A549 (cell line): ENCODE measurements at regions not wholly inside any gene's neighbourhood (a gene's known extent, or its start where the extent isn't known, plus 50 kb on each side); places are given as distances from the start of the nearest gene placed in this dataset.

Experiments
- ATAC-seq, 2 experiments: fragments of 200-7000 bp in 1 of 2; fragments of >200 bp in 1 of 2; cut with Nextera tagmentation in 1 of 2; cut with Tn5 transposase in 1 of 2; 3 replicates each; pipeline versions ENCODE4 v1.8.0 to v1.9.1; 2018 to 2020; ENCODE audit warnings: mild to moderate bottlenecking in 1 of 2, moderate library complexity in 1 of 2
- CTCF ChIA-PET: fragments of 300-600 bp; sonication (Branson Sonifier 250); formaldehyde crosslinking; extraction: SDS; loops from one replicate; lab custom pipeline; 2021; ENCODE audit warnings: antibody characterized with exemption, inconsistent platforms; lab: Yijun Ruan, JAX
- POLR2A ChIA-PET: fragments of 350-600 bp; formaldehyde crosslinking; extraction: SDS; loops from one replicate; lab custom pipeline; 2021; ENCODE audit warnings: antibody characterized with exemption, inconsistent platforms; lab: Yijun Ruan, JAX
- DNase-seq, 2 experiments: peaks; one replicate each; pipeline versions ENCODE4 v3.0.0 to v3.0.0-alpha.2; 2011 to 2016; ENCODE audit warnings: low read depth in 1 of 2, low spot score in 1 of 2
- FAIRE-seq: peaks from 2 replicates; lab custom pipeline; 2011; peaks lifted over from hg19 to GRCh38; lab: Jason Lieb, UNC
- H3K27ac ChIP-seq, 2 experiments: fragments of >200 bp; sonication (Bioruptor Twin); formaldehyde crosslinking; 3 replicates each; pipeline ENCODE4 v1.5.1; 2016 to 2017
- H3K4me1 ChIP-seq: fragments of >200 bp; sonication (Bioruptor Twin); formaldehyde crosslinking; 3 replicates; pipeline ENCODE4 v1.6.1; 2016
- H3K4me2 ChIP-seq: fragments of >200 bp; sonication (Bioruptor Twin); formaldehyde crosslinking; 3 replicates; pipeline ENCODE4 v1.6.1; 2016
- H3K4me3 ChIP-seq: fragments of >200 bp; sonication (Bioruptor Twin); formaldehyde crosslinking; 3 replicates; pipeline ENCODE4 v1.5.1; 2016
- H3K9me3 ChIP-seq: fragments of >200 bp; sonication (Bioruptor Twin); formaldehyde crosslinking; 3 replicates; pipeline ENCODE4 v1.6.1; 2016
- CBX2 ChIP-seq: fragments of 200-600 bp; sonication (generic); IDR thresholded peaks from 2 replicates; pipeline ENCODE4 v1.6.1; 2016; ENCODE audit warnings: low read depth, mild to moderate bottlenecking, borderline replicate concordance
- EHF ChIP-seq: fragments of 250-450 bp; sonication (Bioruptor Pico); IDR thresholded peaks from 2 replicates; pipeline ENCODE4 v1.5.0; 2020; ENCODE audit warnings: mild to moderate bottlenecking
- GATA3 ChIP-seq: IDR thresholded peaks from 2 replicates; pipeline ENCODE4 v1.6.1; 2012; ENCODE audit warnings: borderline replicate concordance
- HEYL ChIP-seq: fragments of 250-450 bp; sonication (Bioruptor Pico); IDR thresholded peaks from 2 replicates; pipeline ENCODE4 v1.8.0; 2021; ENCODE audit warnings: mild to moderate bottlenecking, moderate library complexity
- NPAS2 ChIP-seq: fragments of 250-450 bp; sonication (Bioruptor Pico); IDR thresholded peaks from 2 replicates; pipeline ENCODE4 v1.8.0; 2022; ENCODE audit warnings: mild to moderate bottlenecking, moderate library complexity, borderline replicate concordance
- POLR2A ChIP-seq: IDR thresholded peaks from 2 replicates; pipeline ENCODE4 v1.6.1; 2012; ENCODE audit warnings: mild to moderate bottlenecking, low read length
- POLR2AphosphoS2 ChIP-seq: conservative IDR thresholded peaks from 2 replicates; pipeline ENCODE4 v1.6.1; 2012; ENCODE audit warnings: low read length, improper control_type of control experiment, inconsistent platforms
- SMC3 ChIP-seq: fragments of >200 bp; sonication (Bioruptor Twin); formaldehyde crosslinking; IDR thresholded peaks from 3 replicates; pipeline ENCODE4 v1.6.1; 2018; ENCODE audit warnings: inconsistent platforms
- ZC3H11A ChIP-seq: fragments of 450-650 bp; IDR thresholded peaks from 2 replicates; pipeline ENCODE4 v1.6.1; 2014; ENCODE audit warnings: antibody characterized with exemption, mild to moderate bottlenecking
- ZSCAN20 ChIP-seq: fragments of 250-450 bp; sonication (Bioruptor Pico); IDR thresholded peaks from 2 replicates; pipeline ENCODE4 v1.8.0; 2022; ENCODE audit warnings: mild to moderate bottlenecking, moderate library complexity
- WGBS: methylation state at CpG from one replicate; pipeline ENCODE4 v1.1.6; 2017; ENCODE audit errors: missing lambda C conversion rate; 5-methylcytosine and 5-hydroxymethylcytosine counted together
- TF ChIP-seq, protein P1 (sequence below): IDR thresholded peaks from 2 replicates; pipeline ENCODE4 v1.6.1; 2012
- TF ChIP-seq, protein P2 (sequence below): fragments of >200 bp; sonication (Bioruptor Twin); formaldehyde crosslinking; IDR thresholded peaks from 2 replicates; pipeline ENCODE4 v1.6.1; 2016
- TF ChIP-seq, protein P3 (sequence below): fragments of >200 bp; sonication (Bioruptor Twin); formaldehyde crosslinking; IDR thresholded peaks from 3 replicates; pipeline ENCODE4 v1.6.1; 2016
- TF ChIP-seq, protein P4 (sequence below): fragments of 450-650 bp; IDR thresholded peaks from 2 replicates; pipeline ENCODE4 v1.6.1; 2014; ENCODE audit warnings: antibody characterized with exemption
- TF ChIP-seq, protein P5 (sequence below): fragments of >200 bp; sonication (Bioruptor Twin); formaldehyde crosslinking; IDR thresholded peaks from 3 replicates; pipeline ENCODE4 v1.5.1; 2016

DNA sequence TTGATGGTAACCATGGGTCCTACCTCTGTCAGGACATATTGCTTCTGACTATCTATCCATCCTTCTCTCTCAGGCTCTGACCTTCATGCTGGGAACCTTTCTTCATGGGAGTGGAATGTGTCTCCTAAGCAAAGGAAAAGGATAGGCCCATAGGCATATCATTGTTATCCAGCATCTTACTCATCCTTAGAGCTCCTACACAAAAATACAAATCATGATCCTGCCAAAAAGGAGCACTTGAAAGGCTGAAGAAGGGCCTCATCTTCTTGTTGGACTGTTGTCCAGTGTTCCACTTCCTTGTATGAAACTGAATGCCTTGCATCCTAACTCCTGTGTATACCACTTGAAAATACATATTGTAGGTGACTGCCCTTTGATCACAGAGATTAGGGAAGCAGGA is 96.1 kb upstream of the SOX2 start:
- DNase-seq: no peak
- POLR2A ChIA-PET: no interaction called here
- Histone ChIP-seq H3K4me1 (no peaks in the 10 kb centered on the region), H3K4me2 (no peak overlapping the region), H3K4me3 (no peak overlapping the region), H3K9me3 (no peaks in the 10 kb centered on the region), H3K27ac (no peak overlapping the region)
- no peak for ATAC-seq
- no peak for TF ChIP-seq GATA3
- TF ChIP-seq ZSCAN20 (CRISPR knock-in tag): no peak
- TF ChIP-seq ZC3H11A: no peak
- TF ChIP-seq, protein P1, sequence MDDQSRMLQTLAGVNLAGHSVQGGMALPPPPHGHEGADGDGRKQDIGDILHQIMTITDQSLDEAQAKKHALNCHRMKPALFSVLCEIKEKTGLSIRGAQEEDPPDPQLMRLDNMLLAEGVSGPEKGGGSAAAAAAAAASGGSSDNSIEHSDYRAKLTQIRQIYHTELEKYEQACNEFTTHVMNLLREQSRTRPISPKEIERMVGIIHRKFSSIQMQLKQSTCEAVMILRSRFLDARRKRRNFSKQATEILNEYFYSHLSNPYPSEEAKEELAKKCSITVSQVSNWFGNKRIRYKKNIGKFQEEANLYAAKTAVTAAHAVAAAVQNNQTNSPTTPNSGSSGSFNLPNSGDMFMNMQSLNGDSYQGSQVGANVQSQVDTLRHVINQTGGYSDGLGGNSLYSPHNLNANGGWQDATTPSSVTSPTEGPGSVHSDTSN: no peak
- no peak for TF ChIP-seq CBX2
- no peak for TF ChIP-seq SMC3
- no peak for TF ChIP-seq NPAS2
- no peak for TF ChIP-seq POLR2AphosphoS2
- TF ChIP-seq EHF (CRISPR knock-in tag): no peak
- TF ChIP-seq, protein P2, sequence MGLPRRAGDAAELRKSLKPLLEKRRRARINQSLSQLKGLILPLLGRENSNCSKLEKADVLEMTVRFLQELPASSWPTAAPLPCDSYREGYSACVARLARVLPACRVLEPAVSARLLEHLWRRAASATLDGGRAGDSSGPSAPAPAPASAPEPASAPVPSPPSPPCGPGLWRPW: no peak
- no peak for TF ChIP-seq POLR2A
- TF ChIP-seq, protein P3, sequence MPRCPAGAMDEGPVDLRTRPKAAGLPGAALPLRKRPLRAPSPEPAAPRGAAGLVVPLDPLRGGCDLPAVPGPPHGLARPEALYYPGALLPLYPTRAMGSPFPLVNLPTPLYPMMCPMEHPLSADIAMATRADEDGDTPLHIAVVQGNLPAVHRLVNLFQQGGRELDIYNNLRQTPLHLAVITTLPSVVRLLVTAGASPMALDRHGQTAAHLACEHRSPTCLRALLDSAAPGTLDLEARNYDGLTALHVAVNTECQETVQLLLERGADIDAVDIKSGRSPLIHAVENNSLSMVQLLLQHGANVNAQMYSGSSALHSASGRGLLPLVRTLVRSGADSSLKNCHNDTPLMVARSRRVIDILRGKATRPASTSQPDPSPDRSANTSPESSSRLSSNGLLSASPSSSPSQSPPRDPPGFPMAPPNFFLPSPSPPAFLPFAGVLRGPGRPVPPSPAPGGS: no peak
- TF ChIP-seq, protein P4, sequence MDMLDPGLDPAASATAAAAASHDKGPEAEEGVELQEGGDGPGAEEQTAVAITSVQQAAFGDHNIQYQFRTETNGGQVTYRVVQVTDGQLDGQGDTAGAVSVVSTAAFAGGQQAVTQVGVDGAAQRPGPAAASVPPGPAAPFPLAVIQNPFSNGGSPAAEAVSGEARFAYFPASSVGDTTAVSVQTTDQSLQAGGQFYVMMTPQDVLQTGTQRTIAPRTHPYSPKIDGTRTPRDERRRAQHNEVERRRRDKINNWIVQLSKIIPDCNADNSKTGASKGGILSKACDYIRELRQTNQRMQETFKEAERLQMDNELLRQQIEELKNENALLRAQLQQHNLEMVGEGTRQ: no peak
- CTCF ChIA-PET: no interaction called here
- no peak for FAIRE-seq

DNA sequence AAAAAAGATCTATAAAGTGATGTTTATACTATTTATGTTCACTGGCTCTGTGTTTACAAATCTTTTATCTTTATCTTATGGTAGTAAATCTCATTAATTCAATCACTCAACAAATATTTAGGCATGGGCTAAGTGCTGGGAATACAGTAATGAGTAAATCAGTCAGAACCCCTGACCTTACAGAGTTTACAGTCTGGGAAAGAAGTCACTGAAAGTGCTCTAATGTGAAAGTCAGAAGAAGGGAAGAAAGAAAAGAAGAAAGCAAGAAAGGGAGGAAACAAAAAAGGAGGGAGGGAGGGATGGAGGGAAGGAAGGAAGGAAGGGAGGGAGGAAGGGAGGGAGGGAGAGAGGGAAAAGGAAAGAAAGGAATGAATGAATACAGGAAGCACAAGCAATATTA is 96.8 kb upstream of the SOX2 start:
- H3K4me2 ChIP-seq: no peak overlapping the region
- CTCF ChIA-PET: no interaction called here
- TF ChIP-seq GATA3: no peak
- TF ChIP-seq SMC3: no peak
- TF ChIP-seq, protein P4: no peak
- TF ChIP-seq HEYL (CRISPR knock-in tag): no peak
- TF ChIP-seq, all 56 proteins: peak for 0
- Histone ChIP-seq H3K9me3 (no peaks in the 10 kb centered on the region), H3K4me1 (no peaks in the 10 kb centered on the region), H3K4me3 (no peak overlapping the region), H3K27ac (no peak overlapping the region)
- no peak for ATAC-seq
- FAIRE-seq: no peak
- DNase-seq: no peak
- POLR2A ChIA-PET: no interaction called here

DNA sequence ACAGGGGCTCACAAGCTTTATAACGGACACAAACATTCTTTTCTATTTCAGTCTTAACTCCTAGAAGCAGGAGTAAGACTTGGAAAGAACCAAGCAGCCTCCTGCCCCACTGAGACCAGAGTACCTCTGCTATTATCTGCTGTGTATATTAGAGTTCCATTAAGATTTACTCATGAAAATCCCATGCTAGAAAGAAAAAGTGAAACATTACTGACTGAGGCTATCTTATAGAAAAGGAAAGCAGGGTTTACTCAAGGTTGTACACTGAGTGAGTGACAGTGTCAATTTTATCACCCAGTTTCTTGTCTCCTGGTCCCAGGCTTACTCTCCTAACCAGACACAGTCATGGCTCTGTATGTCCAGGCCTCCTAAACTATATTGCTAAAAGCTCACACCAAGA is 97.9 kb upstream of the SOX2 start:
- Histone ChIP-seq H3K4me2 (no peak overlapping the region), H3K27ac (no peak overlapping the region), H3K9me3 (no peaks in the 10 kb centered on the region)
- POLR2A ChIA-PET: no interaction called here
- ATAC-seq: no peak
- CTCF ChIA-PET: no interaction called here
- TF ChIP-seq, protein P5, sequence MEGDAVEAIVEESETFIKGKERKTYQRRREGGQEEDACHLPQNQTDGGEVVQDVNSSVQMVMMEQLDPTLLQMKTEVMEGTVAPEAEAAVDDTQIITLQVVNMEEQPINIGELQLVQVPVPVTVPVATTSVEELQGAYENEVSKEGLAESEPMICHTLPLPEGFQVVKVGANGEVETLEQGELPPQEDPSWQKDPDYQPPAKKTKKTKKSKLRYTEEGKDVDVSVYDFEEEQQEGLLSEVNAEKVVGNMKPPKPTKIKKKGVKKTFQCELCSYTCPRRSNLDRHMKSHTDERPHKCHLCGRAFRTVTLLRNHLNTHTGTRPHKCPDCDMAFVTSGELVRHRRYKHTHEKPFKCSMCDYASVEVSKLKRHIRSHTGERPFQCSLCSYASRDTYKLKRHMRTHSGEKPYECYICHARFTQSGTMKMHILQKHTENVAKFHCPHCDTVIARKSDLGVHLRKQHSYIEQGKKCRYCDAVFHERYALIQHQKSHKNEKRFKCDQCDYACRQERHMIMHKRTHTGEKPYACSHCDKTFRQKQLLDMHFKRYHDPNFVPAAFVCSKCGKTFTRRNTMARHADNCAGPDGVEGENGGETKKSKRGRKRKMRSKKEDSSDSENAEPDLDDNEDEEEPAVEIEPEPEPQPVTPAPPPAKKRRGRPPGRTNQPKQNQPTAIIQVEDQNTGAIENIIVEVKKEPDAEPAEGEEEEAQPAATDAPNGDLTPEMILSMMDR: no peak
- TF ChIP-seq, all 56 proteins: peak for 0
- Histone ChIP-seq H3K4me1 (no peaks in the 10 kb centered on the region), H3K4me3 (no peak overlapping the region)
- DNase-seq: no peak
- 13% methylated on average over 1 of the region's 1 CpG for WGBS
- no peak for FAIRE-seq
